ENCODE measurements at regions not wholly inside any gene's neighbourhood (a gene's known extent, or its start where the extent isn't known, plus 50 kb on each side); places are given as distances from the start of the nearest gene placed in this dataset.

GRCh38 chr14:34177466-34177865 is 226.6 kb upstream of the EGLN3 start:
- no peak overlapping the region for H2BK15ac ChIP-seq (ENCODE audit: low read depth, poor library complexity, severe bottlenecking)
- H3K9me3 ChIP-seq (ENCODE audit: control insufficient read depth, low read length), result no peaks in the 10 kb centered on the region
- 81% methylated on average over 2 of the region's 2 CpGs for WGBS
- H3K27ac ChIP-seq (ENCODE audit: low read length, poor library complexity, severe bottlenecking), result no peak overlapping the region
- H3K9ac ChIP-seq (ENCODE audit: low read length), result no peak overlapping the region
- no peak overlapping the region for H3K4me2 ChIP-seq (ENCODE audit: low read length, poor library complexity, severe bottlenecking)
- no peak overlapping the region for H4K8ac ChIP-seq (ENCODE audit: low read length)
- no peak overlapping the region for H3K14ac ChIP-seq (ENCODE audit: low read length in 2 of 2)
- H3K4me1 ChIP-seq (ENCODE audit: control insufficient read depth, insufficient read depth, low read depth, low read length), result no peaks in the 10 kb centered on the region
- H3K79me1 ChIP-seq (replicated peaks; ENCODE audit: low read length, poor library complexity, severe bottlenecking), result no peaks in the 10 kb centered on the region
- no peak for DNase-seq
- H2AK5ac ChIP-seq (ENCODE audit: low read length, severe bottlenecking), result no peak overlapping the region
- H3K36me3 ChIP-seq (ENCODE audit: control insufficient read depth in 1 of 2, insufficient read depth in 2 of 2, low read depth in 1 of 2, low read length in 2 of 2), result no peaks in the 10 kb centered on the region
- no peak overlapping the region for H2BK12ac ChIP-seq (ENCODE audit: low read length in 2 of 2)
- no peak overlapping the region for H3K4me3 ChIP-seq (ENCODE audit: insufficient read depth in 1 of 2, low read depth in 1 of 2, low read length in 2 of 2)
- no peak overlapping the region for H2AFZ ChIP-seq (ENCODE audit: low read depth, low read length)
- no peak overlapping the region for H3K18ac ChIP-seq (ENCODE audit: low read depth in 1 of 2, low read length in 2 of 2)
- H2BK120ac ChIP-seq (ENCODE audit: low read depth, low read length), result no peak overlapping the region
- H3K23ac ChIP-seq (ENCODE audit: low read length in 2 of 2), result no peak overlapping the region
- H4K91ac ChIP-seq (ENCODE audit: low read length), result no peak overlapping the region
- H2BK5ac ChIP-seq (ENCODE audit: low read depth, low read length, poor library complexity, severe bottlenecking), result no peak overlapping the region
- no peak overlapping the region for H3K4ac ChIP-seq (ENCODE audit: low read depth in 1 of 2, low read length in 2 of 2)
- peaks cover 4 to 11% of the 10 kb centered on the region in 2 experiments for H3K27me3 ChIP-seq (ENCODE audit: control insufficient read depth in 1 of 2, insufficient read depth in 1 of 2, low read length in 2 of 2)

- Histone ChIP-seq H2BK15ac (ENCODE audit: low read depth, poor library complexity, severe bottlenecking) (no peak overlapping the region), H4K91ac (ENCODE audit: low read length) (no peak overlapping the region), H3K23ac (ENCODE audit: low read length in 2 of 2) (no peak overlapping the region), H2AK5ac (ENCODE audit: low read length, severe bottlenecking) (no peak overlapping the region), H3K4ac (ENCODE audit: low read depth in 1 of 2, low read length in 2 of 2) (no peak overlapping the region), H3K14ac (ENCODE audit: low read length in 2 of 2) (no peak overlapping the region), H3K4me1 (ENCODE audit: control insufficient read depth, insufficient read depth, low read depth, low read length) (no peaks in the 10 kb centered on the region), H3K4me3 (ENCODE audit: insufficient read depth in 1 of 2, low read depth in 1 of 2, low read length in 2 of 2) (no peak overlapping the region), H2AFZ (ENCODE audit: low read depth, low read length) (no peak overlapping the region), H3K36me3 (ENCODE audit: control insufficient read depth in 1 of 2, insufficient read depth in 2 of 2, low read depth in 1 of 2, low read length in 2 of 2) (no peaks in the 10 kb centered on the region), H2BK12ac (ENCODE audit: low read length in 2 of 2) (no peak overlapping the region), H3K9ac (ENCODE audit: low read length) (no peak overlapping the region), H3K79me1 (replicated peaks; ENCODE audit: low read length, poor library complexity, severe bottlenecking) (no peaks in the 10 kb centered on the region), H3K9me3 (ENCODE audit: control insufficient read depth, low read length) (no peaks in the 10 kb centered on the region), H3K18ac (ENCODE audit: low read depth in 1 of 2, low read length in 2 of 2) (no peak overlapping the region), H3K27me3 (ENCODE audit: control insufficient read depth in 1 of 2, insufficient read depth in 1 of 2, low read length in 2 of 2) (peaks cover 4 to 11% of the 10 kb centered on the region in 2 experiments), H3K4me2 (ENCODE audit: low read length, poor library complexity, severe bottlenecking) (no peak overlapping the region), H2BK5ac (ENCODE audit: low read depth, low read length, poor library complexity, severe bottlenecking) (no peak overlapping the region), H2BK120ac (ENCODE audit: low read depth, low read length) (no peak overlapping the region), H3K27ac (ENCODE audit: low read length, poor library complexity, severe bottlenecking) (no peak overlapping the region), H4K8ac (ENCODE audit: low read length) (no peak overlapping the region)
- no peak for DNase-seq
- WGBS, result 86% methylated on average over 2 of the region's 2 CpGs
Observed at GRCh38 chr14:34175574-34175973, 224.7 kb upstream of the EGLN3 start.

DNA sequence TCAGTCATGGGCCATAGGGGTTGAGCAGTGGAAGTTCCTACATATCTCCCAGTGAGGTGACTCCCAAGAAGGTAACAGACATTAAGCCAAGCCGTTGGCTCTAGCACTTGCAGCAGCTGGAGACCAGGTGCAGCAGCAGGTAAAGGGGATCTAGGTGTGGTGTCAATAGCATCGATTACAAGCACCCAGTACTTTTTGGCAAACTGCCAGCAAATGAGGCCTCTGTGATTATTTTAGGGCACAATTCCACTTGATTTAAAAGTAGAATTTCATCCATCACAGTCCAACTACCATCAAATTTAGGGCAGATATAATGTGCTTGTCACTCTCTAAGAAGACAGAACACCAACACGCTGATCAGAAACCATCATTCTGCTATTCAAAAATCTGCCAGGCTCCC is 224.1 kb upstream of the EGLN3 start:
- Histone ChIP-seq H3K23ac (ENCODE audit: low read length in 2 of 2) (no peak overlapping the region), H2BK12ac (ENCODE audit: low read length in 2 of 2) (no peak overlapping the region), H2AK5ac (ENCODE audit: low read length, severe bottlenecking) (no peak overlapping the region), H4K91ac (ENCODE audit: low read length) (no peak overlapping the region), H3K4me2 (ENCODE audit: low read length, poor library complexity, severe bottlenecking) (no peak overlapping the region), H3K4ac (ENCODE audit: low read depth in 1 of 2, low read length in 2 of 2) (no peak overlapping the region), H3K27ac (ENCODE audit: low read length, poor library complexity, severe bottlenecking) (no peak overlapping the region), H3K4me3 (ENCODE audit: insufficient read depth in 1 of 2, low read depth in 1 of 2, low read length in 2 of 2) (no peak overlapping the region), H2BK15ac (ENCODE audit: low read depth, poor library complexity, severe bottlenecking) (no peak overlapping the region), H3K9ac (ENCODE audit: low read length) (no peak overlapping the region), H2BK120ac (ENCODE audit: low read depth, low read length) (no peak overlapping the region), H2AFZ (ENCODE audit: low read depth, low read length) (no peak overlapping the region), H3K14ac (ENCODE audit: low read length in 2 of 2) (no peak overlapping the region), H3K27me3 (ENCODE audit: control insufficient read depth in 1 of 2, insufficient read depth in 1 of 2, low read length in 2 of 2) (peaks cover 4 to 11% of the 10 kb centered on the region in 2 experiments), H3K36me3 (ENCODE audit: control insufficient read depth in 1 of 2, insufficient read depth in 2 of 2, low read depth in 1 of 2, low read length in 2 of 2) (no peaks in the 10 kb centered on the region), H3K9me3 (ENCODE audit: control insufficient read depth, low read length) (no peaks in the 10 kb centered on the region), H3K79me1 (replicated peaks; ENCODE audit: low read length, poor library complexity, severe bottlenecking) (no peaks in the 10 kb centered on the region), H2BK5ac (ENCODE audit: low read depth, low read length, poor library complexity, severe bottlenecking) (no peak overlapping the region), H4K8ac (ENCODE audit: low read length) (no peak overlapping the region), H3K4me1 (ENCODE audit: control insufficient read depth, insufficient read depth, low read depth, low read length) (no peaks in the 10 kb centered on the region), H3K18ac (ENCODE audit: low read depth in 1 of 2, low read length in 2 of 2) (no peak overlapping the region)
- 85% methylated on average over 3 of the region's 3 CpGs for WGBS
- no peak for DNase-seq

GRCh38 chr14:34173916-34174315 is 223.0 kb upstream of the EGLN3 start:
- Histone ChIP-seq H3K4me2 (ENCODE audit: low read length, poor library complexity, severe bottlenecking) (no peak overlapping the region), H3K4me3 (ENCODE audit: insufficient read depth in 1 of 2, low read depth in 1 of 2, low read length in 2 of 2) (no peak overlapping the region), H2BK12ac (ENCODE audit: low read length in 2 of 2) (no peak overlapping the region), H3K36me3 (ENCODE audit: control insufficient read depth in 1 of 2, insufficient read depth in 2 of 2, low read depth in 1 of 2, low read length in 2 of 2) (no peaks in the 10 kb centered on the region), H2BK5ac (ENCODE audit: low read depth, low read length, poor library complexity, severe bottlenecking) (no peak overlapping the region), H4K91ac (ENCODE audit: low read length) (no peak overlapping the region), H3K9ac (ENCODE audit: low read length) (no peak overlapping the region), H4K8ac (ENCODE audit: low read length) (no peak overlapping the region), H3K4ac (ENCODE audit: low read depth in 1 of 2, low read length in 2 of 2) (no peak overlapping the region), H3K18ac (ENCODE audit: low read depth in 1 of 2, low read length in 2 of 2) (no peak overlapping the region), H3K27me3 (ENCODE audit: control insufficient read depth in 1 of 2, insufficient read depth in 1 of 2, low read length in 2 of 2) (peaks cover 4 to 11% of the 10 kb centered on the region in 2 experiments), H2AFZ (ENCODE audit: low read depth, low read length) (no peak overlapping the region), H3K79me1 (replicated peaks; ENCODE audit: low read length, poor library complexity, severe bottlenecking) (no peaks in the 10 kb centered on the region), H3K9me3 (ENCODE audit: control insufficient read depth, low read length) (no peaks in the 10 kb centered on the region), H2BK120ac (ENCODE audit: low read depth, low read length) (no peak overlapping the region), H3K4me1 (ENCODE audit: control insufficient read depth, insufficient read depth, low read depth, low read length) (no peaks in the 10 kb centered on the region), H3K14ac (ENCODE audit: low read length in 2 of 2) (no peak overlapping the region), H2BK15ac (ENCODE audit: low read depth, poor library complexity, severe bottlenecking) (no peak overlapping the region), H2AK5ac (ENCODE audit: low read length, severe bottlenecking) (no peak overlapping the region), H3K23ac (ENCODE audit: low read length in 2 of 2) (no peak overlapping the region), H3K27ac (ENCODE audit: low read length, poor library complexity, severe bottlenecking) (no peak overlapping the region)
- DNase-seq, result no peak
- 97% methylated on average over 3 of the region's 3 CpGs for WGBS

All from mesenchymal stem cell (in vitro differentiated cells and primary cell).